Coronary artery (tissue), 2 donors: ENCODE measurements at regions not wholly inside any gene's neighbourhood (a gene's known extent, or its start where the extent isn't known, plus 50 kb on each side); places are given as distances from the start of the nearest gene placed in this dataset.
"Not testable (repeated sequence)": the region's sequence is repeated elsewhere in the genome, so short reads cannot be mapped to it uniquely, and the experiment has no call there.

ENCODE experiments used
- DNase-seq: peaks from one replicate; pipeline ENCODE4 v3.0.0-alpha.2; 2017; ENCODE audit warnings: low spot score
- H3K27ac ChIP-seq, 2 donors: fragments of 200-600 bp; sonication (generic); one replicate each; pipeline ENCODE4 v1.5.1; 2016 to 2019
- H3K4me3 ChIP-seq: fragments of 200-600 bp; sonication (generic); 2 replicates; pipeline ENCODE4 v1.5.1; 2016; ENCODE audit warnings: mild to moderate bottlenecking, moderate library complexity
- TF ChIP-seq, protein P1 (sequence below): fragments of 200-600 bp; sonication (generic); IDR thresholded peaks from one replicate; pipeline ENCODE4 v1.5.1; 2019; ENCODE audit warnings: antibody characterized with exemption

GRCh38 chr13:61901946-61902541 is 486.4 kb upstream of the PCDH20 start:
- no peak overlapping the region for H3K4me3 ChIP-seq
- H3K27ac ChIP-seq: no peak overlapping the region
- DNase-seq: no peak
- TF ChIP-seq, protein P1, sequence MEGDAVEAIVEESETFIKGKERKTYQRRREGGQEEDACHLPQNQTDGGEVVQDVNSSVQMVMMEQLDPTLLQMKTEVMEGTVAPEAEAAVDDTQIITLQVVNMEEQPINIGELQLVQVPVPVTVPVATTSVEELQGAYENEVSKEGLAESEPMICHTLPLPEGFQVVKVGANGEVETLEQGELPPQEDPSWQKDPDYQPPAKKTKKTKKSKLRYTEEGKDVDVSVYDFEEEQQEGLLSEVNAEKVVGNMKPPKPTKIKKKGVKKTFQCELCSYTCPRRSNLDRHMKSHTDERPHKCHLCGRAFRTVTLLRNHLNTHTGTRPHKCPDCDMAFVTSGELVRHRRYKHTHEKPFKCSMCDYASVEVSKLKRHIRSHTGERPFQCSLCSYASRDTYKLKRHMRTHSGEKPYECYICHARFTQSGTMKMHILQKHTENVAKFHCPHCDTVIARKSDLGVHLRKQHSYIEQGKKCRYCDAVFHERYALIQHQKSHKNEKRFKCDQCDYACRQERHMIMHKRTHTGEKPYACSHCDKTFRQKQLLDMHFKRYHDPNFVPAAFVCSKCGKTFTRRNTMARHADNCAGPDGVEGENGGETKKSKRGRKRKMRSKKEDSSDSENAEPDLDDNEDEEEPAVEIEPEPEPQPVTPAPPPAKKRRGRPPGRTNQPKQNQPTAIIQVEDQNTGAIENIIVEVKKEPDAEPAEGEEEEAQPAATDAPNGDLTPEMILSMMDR: no peak

DNA sequence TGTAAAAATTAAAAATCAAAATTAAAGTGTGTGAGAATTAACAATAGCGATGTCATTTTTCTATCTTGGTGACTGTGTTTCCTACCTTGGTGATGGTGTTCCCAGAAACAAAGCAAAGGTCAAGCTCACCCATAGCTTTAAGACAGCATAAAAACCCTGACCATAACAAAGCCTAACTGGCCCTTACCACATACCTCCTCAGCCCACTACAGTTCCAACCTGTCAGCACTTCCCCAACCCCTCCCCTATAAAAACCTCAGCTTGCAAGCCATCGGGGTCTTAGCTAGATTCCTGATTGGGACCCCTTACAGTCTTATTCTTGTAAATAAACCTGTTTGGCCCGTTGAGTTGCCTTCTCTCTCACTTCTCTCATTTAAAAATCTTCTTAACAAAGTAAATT is 484.4 kb upstream of the PCDH20 start:
- no peak overlapping the region for H3K27ac ChIP-seq

GRCh38 chr13:61898207-61898606 is 482.6 kb upstream of the PCDH20 start:
- TF ChIP-seq, protein P1: no peak
- no peak overlapping the region for H3K4me3 ChIP-seq

More for the DNA sequence above, 484.4 kb upstream of the PCDH20 start:
- no peak overlapping the region for H3K4me3 ChIP-seq
- DNase-seq: no peak
- TF ChIP-seq, protein P1: no peak

DNA sequence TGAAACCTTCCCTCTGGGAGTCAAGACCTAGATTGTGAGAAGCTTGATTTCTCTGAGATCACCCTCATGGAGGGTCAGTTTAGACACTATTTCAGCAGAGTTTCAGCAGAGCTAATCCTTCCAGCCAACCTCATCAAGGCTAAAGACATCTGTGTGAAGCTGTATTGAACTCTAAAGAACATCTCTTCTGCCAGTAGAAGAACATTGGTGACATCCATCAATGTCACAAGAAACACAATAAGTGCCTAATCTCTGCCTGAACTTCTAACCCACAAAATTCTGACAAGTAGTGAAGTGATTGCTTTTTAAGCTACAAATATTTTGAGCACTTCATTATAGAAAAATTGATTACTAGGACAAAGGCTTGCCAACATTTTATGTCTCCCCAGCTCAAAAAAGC is 475.8 kb upstream of the PCDH20 start:
- Histone ChIP-seq H3K27ac (no peak overlapping the region), H3K4me3 (no peak overlapping the region)
- TF ChIP-seq, protein P1: no peak
- DNase-seq: no peak

More at GRCh38 chr13:61898207-61898606, 482.6 kb upstream of the PCDH20 start:
- DNase-seq: no peak
- no peak overlapping the region for H3K27ac ChIP-seq

DNA sequence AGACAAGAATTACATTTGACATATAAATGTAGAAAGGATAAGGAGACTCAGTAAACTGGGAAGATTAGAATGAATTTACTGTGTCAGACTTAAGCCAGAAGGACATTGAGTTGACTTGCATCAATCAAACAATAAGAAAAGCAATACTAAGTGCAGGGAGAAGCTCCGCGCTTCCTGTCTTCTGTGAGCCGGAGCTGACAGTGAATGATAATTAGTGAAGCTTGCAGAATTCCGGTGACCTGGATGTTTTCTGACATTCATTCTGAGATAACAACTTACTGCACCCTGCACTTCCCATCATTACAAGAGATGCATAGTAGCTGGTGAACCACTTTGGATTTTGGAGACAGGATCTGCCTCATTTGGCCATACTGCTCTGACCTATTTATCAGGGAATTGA is 469.2 kb upstream of the PCDH20 start:
- no peak for DNase-seq
- Histone ChIP-seq H3K4me3 (no peak overlapping the region), H3K27ac (no peak overlapping the region)
- TF ChIP-seq, protein P1: no peak

GRCh38 chr13:61880578-61881283 is 465.1 kb upstream of the PCDH20 start:
- no peak for DNase-seq
- H3K4me3 ChIP-seq: no peak overlapping the region
- TF ChIP-seq, protein P1: no peak

DNA sequence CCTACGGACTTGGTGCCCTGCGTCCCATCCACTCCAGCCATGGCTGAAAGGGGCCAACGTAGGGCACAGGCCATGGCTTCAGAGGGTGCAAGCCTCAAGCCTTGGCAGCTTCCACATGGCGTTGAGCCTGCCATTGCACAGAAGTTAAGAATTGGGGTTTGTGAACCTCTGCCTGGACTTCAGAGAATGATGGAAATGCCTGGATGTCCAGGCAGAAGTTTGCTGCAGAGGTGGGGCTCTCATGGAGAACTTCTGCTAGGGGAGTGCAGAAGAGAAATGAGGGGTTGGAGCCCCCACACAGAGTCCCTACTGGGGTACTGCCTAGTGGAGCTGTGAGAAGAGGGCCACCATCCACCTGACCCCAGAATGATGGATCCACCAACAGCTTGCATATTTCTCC is 462.9 kb upstream of the PCDH20 start:
- H3K27ac ChIP-seq: not testable (repeated sequence)

More at GRCh38 chr13:61880578-61881283, 465.1 kb upstream of the PCDH20 start:
- no peak overlapping the region for H3K27ac ChIP-seq

More for the DNA sequence above, 462.9 kb upstream of the PCDH20 start:
- DNase-seq, H3K4me3 ChIP-seq: not testable (repeated sequence)
